IMR-90 (cell line): ENCODE measurements at regions not wholly inside any gene's neighbourhood (a gene's known extent, or its start where the extent isn't known, plus 50 kb on each side); places are given as distances from the start of the nearest gene placed in this dataset.

Source experiments
- ATAC-seq: fragments of 200-7000 bp; cut with Tn5 transposase; 2 replicates; pipeline ENCODE4 v1.9.1; 2020; ENCODE audit warnings: low read depth, mild to moderate bottlenecking, moderate library complexity
- BruUV-seq: library from RNA; stranded (reverse); fragments of 400-500 nt; replicated peaks from 2 replicates; lab custom pipeline; 2021; lab: Mats Ljungman, UMichigan
- CTCF ChIA-PET: fragments of 300-600 bp; formaldehyde crosslinking; extraction: SDS; loops from one replicate; lab custom pipeline; 2021; ENCODE audit warnings: antibody characterized with exemption; lab: Yijun Ruan, JAX
- POLR2A ChIA-PET: fragments of 300-600 bp; sonication (Branson Sonifier 250); formaldehyde crosslinking; loops from one replicate; lab custom pipeline; 2022; ENCODE audit warnings: antibody characterized with exemption; ENCODE audit not compliant: unreplicated experiment; lab: Charles Lee
- DNase-seq: peaks from one replicate; pipeline ENCODE4 v3.0.0; 2013
- H2AFZ ChIP-seq: replicated peaks from 2 replicates; pipeline ENCODE3; 2013; ENCODE audit warnings: low read length, mild to moderate bottlenecking; ENCODE audit not compliant: poor library complexity
- H2AK5ac ChIP-seq: 2 replicates; pipeline ENCODE4 v1.6.1; 2013; ENCODE audit warnings: low read depth, low read length, inconsistent platforms
- H2AK9ac ChIP-seq: replicated peaks from 2 replicates; pipeline ENCODE3; 2013; ENCODE audit warnings: mild to moderate bottlenecking, low read depth, low read length, moderate library complexity; ENCODE audit not compliant: poor library complexity
- H2BK120ac ChIP-seq: 2 replicates; pipeline ENCODE4 v1.6.1; 2013; ENCODE audit warnings: low read depth, low read length, inconsistent platforms
- H2BK15ac ChIP-seq: 3 replicates; pipeline ENCODE4 v1.6.1; 2013; ENCODE audit warnings: low read depth, low read length, inconsistent platforms
- H2BK20ac ChIP-seq: 2 replicates; pipeline ENCODE4 v1.6.1; 2013; ENCODE audit warnings: low read depth, mild to moderate bottlenecking, inconsistent platforms, low read length, moderate library complexity
- H2BK5ac ChIP-seq: 2 replicates; pipeline ENCODE4 v1.6.1; 2013; ENCODE audit warnings: mild to moderate bottlenecking, low read depth, low read length, inconsistent platforms; ENCODE audit not compliant: poor library complexity, severe bottlenecking
- H3K14ac ChIP-seq: replicated peaks from 2 replicates; pipeline ENCODE4 v1.6.1; 2013; ENCODE audit warnings: low read depth, low read length, inconsistent platforms
- H3K18ac ChIP-seq: 2 replicates; pipeline ENCODE4 v1.6.1; 2013; ENCODE audit warnings: low read depth, low read length, control low read depth
- H3K23ac ChIP-seq: 2 replicates; pipeline ENCODE4 v1.6.1; 2013; ENCODE audit warnings: low read depth, low read length, inconsistent platforms
- H3K27ac ChIP-seq: 2 replicates; pipeline ENCODE4 v1.5.1; 2013; ENCODE audit warnings: mild to moderate bottlenecking, control low read depth, low read length; ENCODE audit not compliant: insufficient read depth
- H3K27me3 ChIP-seq: 2 replicates; pipeline ENCODE4 v1.6.1; 2013; ENCODE audit warnings: low read length; ENCODE audit not compliant: control insufficient read depth, insufficient read depth
- H3K36me3 ChIP-seq: 2 replicates; pipeline ENCODE4 v1.6.1; 2013; ENCODE audit warnings: low read length, mixed read lengths; ENCODE audit not compliant: control insufficient read depth, insufficient read depth
- H3K4ac ChIP-seq: 2 replicates; pipeline ENCODE4 v1.6.1; 2013; ENCODE audit warnings: low read depth, low read length, inconsistent platforms
- H3K4me1 ChIP-seq: 2 replicates; pipeline ENCODE4 v1.6.1; 2013; ENCODE audit warnings: low read length, mixed read lengths; ENCODE audit not compliant: control insufficient read depth, insufficient read depth
- H3K4me2 ChIP-seq: 2 replicates; pipeline ENCODE4 v1.6.1; 2013; ENCODE audit warnings: low read depth, mild to moderate bottlenecking, control low read depth, low read length, moderate library complexity
- H3K4me3 ChIP-seq: 2 replicates; pipeline ENCODE4 v1.5.1; 2013; ENCODE audit warnings: low read depth, mild to moderate bottlenecking, control low read depth, low read length, moderate library complexity; ENCODE audit not compliant: insufficient read depth
- H3K56ac ChIP-seq: 2 replicates; pipeline ENCODE4 v1.6.1; 2013; ENCODE audit warnings: low read length, inconsistent platforms; ENCODE audit not compliant: insufficient read depth; ENCODE audit errors: extremely low read depth
- H3K79me1 ChIP-seq, 2 experiments: 2 replicates each; pipeline ENCODE4 v1.6.1; 2013; ENCODE audit warnings: low read length in 2 of 2, inconsistent platforms in 1 of 2, low read depth in 1 of 2
- H3K9ac ChIP-seq: 2 replicates; pipeline ENCODE4 v1.6.1; 2013; ENCODE audit warnings: low read depth, low read length, control low read depth
- H3K9me1 ChIP-seq: 2 replicates; pipeline ENCODE4 v1.6.1; 2013; ENCODE audit warnings: low read length, inconsistent platforms; ENCODE audit not compliant: insufficient read depth
- H3K9me3 ChIP-seq: 2 replicates; pipeline ENCODE4 v1.6.1; 2013; ENCODE audit warnings: low read length; ENCODE audit not compliant: control insufficient read depth, insufficient read depth
- H4K20me1 ChIP-seq: 2 replicates; pipeline ENCODE4 v1.6.1; 2013; ENCODE audit warnings: low read length, inconsistent platforms; ENCODE audit not compliant: insufficient read depth
- H4K5ac ChIP-seq: 2 replicates; pipeline ENCODE4 v1.6.1; 2013; ENCODE audit warnings: mild to moderate bottlenecking, low read depth, low read length, control low read depth
- H4K8ac ChIP-seq, 2 experiments: 2 replicates each; pipeline ENCODE4 v1.6.1; 2013; ENCODE audit warnings: low read depth in 2 of 2, low read length in 2 of 2, control low read depth in 1 of 2, inconsistent platforms in 1 of 2
- H4K91ac ChIP-seq: 2 replicates; pipeline ENCODE4 v1.6.1; 2013; ENCODE audit warnings: low read depth, low read length, inconsistent platforms; ENCODE audit not compliant: insufficient read depth
- BHLHE40 ChIP-seq: fragments of 150-350 bp; IDR thresholded peaks from 2 replicates; pipeline ENCODE4 v1.6.1; 2016; ENCODE audit warnings: mild to moderate bottlenecking, low read depth, low read length
- CEBPB ChIP-seq: IDR thresholded peaks from 2 replicates; pipeline ENCODE4 v1.6.1; 2012; ENCODE audit warnings: low read depth, low read length, improper control_type of control experiment
- CHD1 ChIP-seq: IDR thresholded peaks from 2 replicates; pipeline ENCODE4 v1.6.1; 2012; ENCODE audit warnings: low read depth, low read length, improper control_type of control experiment
- CTCF ChIP-seq: conservative IDR thresholded peaks from 2 replicates; pipeline ENCODE4 v1.5.1; 2012; ENCODE audit warnings: mild to moderate bottlenecking, low read depth, low read length, improper control_type of control experiment
- ELK1 ChIP-seq: fragments of 150-350 bp; IDR thresholded peaks from 2 replicates; pipeline ENCODE4 v1.6.1; 2016; ENCODE audit warnings: low read depth, mild to moderate bottlenecking, low read length, moderate library complexity, borderline replicate concordance
- FOS ChIP-seq: fragments of 150-350 bp; IDR thresholded peaks from 2 replicates; pipeline ENCODE4 v1.6.1; 2016; ENCODE audit warnings: low read depth, low read length
- MAFK ChIP-seq: IDR thresholded peaks from 2 replicates; pipeline ENCODE4 v1.6.1; 2012; ENCODE audit warnings: low read depth, low read length, improper control_type of control experiment
- MAZ ChIP-seq: IDR thresholded peaks from 2 replicates; pipeline ENCODE4 v1.6.1; 2012; ENCODE audit warnings: low read depth, mild to moderate bottlenecking, low read length, improper control_type of control experiment, moderate library complexity, borderline replicate concordance
- MXI1 ChIP-seq: IDR thresholded peaks from 2 replicates; pipeline ENCODE4 v1.6.1; 2012; ENCODE audit warnings: low read depth, mild to moderate bottlenecking, low read length, moderate library complexity, borderline replicate concordance
- NFE2L2 ChIP-seq: fragments of 150-350 bp; IDR thresholded peaks from 2 replicates; pipeline ENCODE4 v1.6.1; 2016; ENCODE audit warnings: low read depth, mild to moderate bottlenecking, low read length
- POLR2A ChIP-seq: IDR thresholded peaks from 2 replicates; pipeline ENCODE4 v1.6.1; 2012; ENCODE audit warnings: mild to moderate bottlenecking, low read depth, low read length
- RAD21 ChIP-seq: IDR thresholded peaks from 2 replicates; pipeline ENCODE4 v1.6.1; 2012; ENCODE audit warnings: low read length, improper control_type of control experiment
- RCOR1 ChIP-seq: IDR thresholded peaks from 2 replicates; pipeline ENCODE4 v1.6.1; 2012; ENCODE audit warnings: mild to moderate bottlenecking, low read length, improper control_type of control experiment; ENCODE audit not compliant: insufficient replicate concordance
- RFX5 ChIP-seq: IDR thresholded peaks from 2 replicates; pipeline ENCODE4 v1.8.0; 2012; ENCODE audit warnings: low read depth, mild to moderate bottlenecking, low read length, moderate library complexity
- SMC3 ChIP-seq: fragments of 150-350 bp; IDR thresholded peaks from 2 replicates; pipeline ENCODE4 v1.6.1; 2016; ENCODE audit warnings: low read depth, mild to moderate bottlenecking, antibody characterized with exemption, low read length, moderate library complexity
- USF2 ChIP-seq: fragments of 150-350 bp; IDR thresholded peaks from 2 replicates; pipeline ENCODE4 v1.6.1; 2017; ENCODE audit warnings: mild to moderate bottlenecking, antibody characterized with exemption, low read length, low read depth
- WGBS, 2 experiments: methylation state at CpG; one replicate each; pipeline versions ENCODE4 v1.1.5 to v1.1.7; 2013; ENCODE audit warnings: missing lambda C conversion rate in 2 of 2; ENCODE audit not compliant: insufficient read length in 1 of 2; ENCODE audit errors: extremely low coverage in 2 of 2; 5-methylcytosine and 5-hydroxymethylcytosine counted together
- dilution Hi-C: fragments of 300-500 bp; cut with HindIII; formaldehyde crosslinking; loops from one replicate; pipeline ENCODE4 v1.14.3; 2018; ENCODE audit warnings: low sequenced_read_pairs; ENCODE audit not compliant: unreplicated experiment
- in situ Hi-C: fragments of 300-500 bp; cut with MboI; formaldehyde crosslinking; loops from 3 replicates; pipeline ENCODE4 v1.14.3; 2019; ENCODE audit warnings: low sequenced_read_pairs, inconsistent platforms, mixed read lengths
- intact Hi-C: fragments of 100-400 bp; cut with micrococcal nuclease; formaldehyde crosslinking; loops from 2 replicates; pipeline ENCODE4 v1.10.0; 2022

GRCh38 chr18:29313312-29313711, 1136.4 kb upstream of the CDH2 start:
- Histone ChIP-seq H4K5ac (no peak overlapping the region), H4K20me1 (no peaks in the 10 kb centered on the region), H3K36me3 (no peaks in the 10 kb centered on the region), H2AFZ (no peak overlapping the region), H4K8ac (no peak overlapping the region), H3K79me1 (no peaks in the 10 kb centered on the region), H3K14ac (no peak overlapping the region), H3K27me3 (no peaks in the 10 kb centered on the region), H3K4me3 (no peak overlapping the region), H3K4me1 (no peaks in the 10 kb centered on the region), H3K23ac (no peak overlapping the region), H3K9ac (no peak overlapping the region), H3K18ac (no peak overlapping the region), H2BK15ac (no peak overlapping the region), H3K56ac (no peak overlapping the region), H2AK5ac (no peak overlapping the region), H3K9me1 (no peaks in the 10 kb centered on the region), H2AK9ac (no peak overlapping the region), H4K91ac (no peak overlapping the region), H3K4me2 (no peak overlapping the region), H3K4ac (no peak overlapping the region), H2BK5ac (no peak overlapping the region), H2BK120ac (no peak overlapping the region), H3K27ac (no peak overlapping the region), H3K9me3 (no peaks in the 10 kb centered on the region), H2BK20ac (no peak overlapping the region)
- ATAC-seq, result no peak
- dilution Hi-C loops (no loop called here), intact Hi-C loops (no loop called here), in situ Hi-C loops (no loop called here)
- TF ChIP-seq MXI1 (no peak), BHLHE40 (no peak), NFE2L2 (no peak), MAFK (no peak), RAD21 (no peak), RFX5 (no peak), MAZ (no peak), POLR2A (no peak), USF2 (no peak), RCOR1 (no peak), CEBPB (no peak), CHD1 (no peak), SMC3 (no peak), FOS (no peak), CTCF (no peak), ELK1 (no peak)
- BruUV-seq, result no TSS peak
- DNase-seq, result no peak
- CTCF ChIA-PET, result no interaction called here
- no CpG with 5 or more reads among the region's 1 CpG for WGBS, 2 experiments
- POLR2A ChIA-PET, result no interaction called here
